IMR-90 (cell line): ENCODE measurements at regions not wholly inside any gene's neighbourhood (a gene's known extent, or its start where the extent isn't known, plus 50 kb on each side); places are given as distances from the start of the nearest gene placed in this dataset.
A peak's percentile ranks its signal among the peaks of the same experiment; 100 is the strongest.

Source experiments
- ATAC-seq: fragments of 200-7000 bp; cut with Tn5 transposase; 2 replicates; pipeline ENCODE4 v1.9.1; 2020; ENCODE audit warnings: low read depth, mild to moderate bottlenecking, moderate library complexity
- BruUV-seq: library from RNA; stranded (reverse); fragments of 400-500 nt; replicated peaks from 2 replicates; lab custom pipeline; 2021; lab: Mats Ljungman, UMichigan
- CTCF ChIA-PET: fragments of 300-600 bp; formaldehyde crosslinking; extraction: SDS; loops from one replicate; lab custom pipeline; 2021; ENCODE audit warnings: antibody characterized with exemption; lab: Yijun Ruan, JAX
- POLR2A ChIA-PET: fragments of 300-600 bp; sonication (Branson Sonifier 250); formaldehyde crosslinking; loops from one replicate; lab custom pipeline; 2022; ENCODE audit warnings: antibody characterized with exemption; ENCODE audit not compliant: unreplicated experiment; lab: Charles Lee
- DNase-seq: peaks from one replicate; pipeline ENCODE4 v3.0.0; 2013
- H2AFZ ChIP-seq: replicated peaks from 2 replicates; pipeline ENCODE3; 2013; ENCODE audit warnings: low read length, mild to moderate bottlenecking; ENCODE audit not compliant: poor library complexity
- H2AK5ac ChIP-seq: 2 replicates; pipeline ENCODE4 v1.6.1; 2013; ENCODE audit warnings: low read depth, low read length, inconsistent platforms
- H2AK9ac ChIP-seq: replicated peaks from 2 replicates; pipeline ENCODE3; 2013; ENCODE audit warnings: mild to moderate bottlenecking, low read depth, low read length, moderate library complexity; ENCODE audit not compliant: poor library complexity
- H2BK120ac ChIP-seq: 2 replicates; pipeline ENCODE4 v1.6.1; 2013; ENCODE audit warnings: low read depth, low read length, inconsistent platforms
- H2BK15ac ChIP-seq: 3 replicates; pipeline ENCODE4 v1.6.1; 2013; ENCODE audit warnings: low read depth, low read length, inconsistent platforms
- H2BK20ac ChIP-seq: 2 replicates; pipeline ENCODE4 v1.6.1; 2013; ENCODE audit warnings: low read depth, mild to moderate bottlenecking, inconsistent platforms, low read length, moderate library complexity
- H2BK5ac ChIP-seq: 2 replicates; pipeline ENCODE4 v1.6.1; 2013; ENCODE audit warnings: mild to moderate bottlenecking, low read depth, low read length, inconsistent platforms; ENCODE audit not compliant: poor library complexity, severe bottlenecking
- H3K14ac ChIP-seq: replicated peaks from 2 replicates; pipeline ENCODE4 v1.6.1; 2013; ENCODE audit warnings: low read depth, low read length, inconsistent platforms
- H3K18ac ChIP-seq: 2 replicates; pipeline ENCODE4 v1.6.1; 2013; ENCODE audit warnings: low read depth, low read length, control low read depth
- H3K23ac ChIP-seq: 2 replicates; pipeline ENCODE4 v1.6.1; 2013; ENCODE audit warnings: low read depth, low read length, inconsistent platforms
- H3K27ac ChIP-seq: 2 replicates; pipeline ENCODE4 v1.5.1; 2013; ENCODE audit warnings: mild to moderate bottlenecking, control low read depth, low read length; ENCODE audit not compliant: insufficient read depth
- H3K27me3 ChIP-seq: 2 replicates; pipeline ENCODE4 v1.6.1; 2013; ENCODE audit warnings: low read length; ENCODE audit not compliant: control insufficient read depth, insufficient read depth
- H3K36me3 ChIP-seq: 2 replicates; pipeline ENCODE4 v1.6.1; 2013; ENCODE audit warnings: low read length, mixed read lengths; ENCODE audit not compliant: control insufficient read depth, insufficient read depth
- H3K4ac ChIP-seq: 2 replicates; pipeline ENCODE4 v1.6.1; 2013; ENCODE audit warnings: low read depth, low read length, inconsistent platforms
- H3K4me1 ChIP-seq: 2 replicates; pipeline ENCODE4 v1.6.1; 2013; ENCODE audit warnings: low read length, mixed read lengths; ENCODE audit not compliant: control insufficient read depth, insufficient read depth
- H3K4me2 ChIP-seq: 2 replicates; pipeline ENCODE4 v1.6.1; 2013; ENCODE audit warnings: low read depth, mild to moderate bottlenecking, control low read depth, low read length, moderate library complexity
- H3K4me3 ChIP-seq: 2 replicates; pipeline ENCODE4 v1.5.1; 2013; ENCODE audit warnings: low read depth, mild to moderate bottlenecking, control low read depth, low read length, moderate library complexity; ENCODE audit not compliant: insufficient read depth
- H3K56ac ChIP-seq: 2 replicates; pipeline ENCODE4 v1.6.1; 2013; ENCODE audit warnings: low read length, inconsistent platforms; ENCODE audit not compliant: insufficient read depth; ENCODE audit errors: extremely low read depth
- H3K79me1 ChIP-seq, 2 experiments: 2 replicates each; pipeline ENCODE4 v1.6.1; 2013; ENCODE audit warnings: low read length in 2 of 2, inconsistent platforms in 1 of 2, low read depth in 1 of 2
- H3K9ac ChIP-seq: 2 replicates; pipeline ENCODE4 v1.6.1; 2013; ENCODE audit warnings: low read depth, low read length, control low read depth
- H3K9me1 ChIP-seq: 2 replicates; pipeline ENCODE4 v1.6.1; 2013; ENCODE audit warnings: low read length, inconsistent platforms; ENCODE audit not compliant: insufficient read depth
- H3K9me3 ChIP-seq: 2 replicates; pipeline ENCODE4 v1.6.1; 2013; ENCODE audit warnings: low read length; ENCODE audit not compliant: control insufficient read depth, insufficient read depth
- H4K20me1 ChIP-seq: 2 replicates; pipeline ENCODE4 v1.6.1; 2013; ENCODE audit warnings: low read length, inconsistent platforms; ENCODE audit not compliant: insufficient read depth
- H4K5ac ChIP-seq: 2 replicates; pipeline ENCODE4 v1.6.1; 2013; ENCODE audit warnings: mild to moderate bottlenecking, low read depth, low read length, control low read depth
- H4K8ac ChIP-seq, 2 experiments: 2 replicates each; pipeline ENCODE4 v1.6.1; 2013; ENCODE audit warnings: low read depth in 2 of 2, low read length in 2 of 2, control low read depth in 1 of 2, inconsistent platforms in 1 of 2
- H4K91ac ChIP-seq: 2 replicates; pipeline ENCODE4 v1.6.1; 2013; ENCODE audit warnings: low read depth, low read length, inconsistent platforms; ENCODE audit not compliant: insufficient read depth
- BHLHE40 ChIP-seq: fragments of 150-350 bp; IDR thresholded peaks from 2 replicates; pipeline ENCODE4 v1.6.1; 2016; ENCODE audit warnings: mild to moderate bottlenecking, low read depth, low read length
- MAFK ChIP-seq: IDR thresholded peaks from 2 replicates; pipeline ENCODE4 v1.6.1; 2012; ENCODE audit warnings: low read depth, low read length, improper control_type of control experiment
- MAZ ChIP-seq: IDR thresholded peaks from 2 replicates; pipeline ENCODE4 v1.6.1; 2012; ENCODE audit warnings: low read depth, mild to moderate bottlenecking, low read length, improper control_type of control experiment, moderate library complexity, borderline replicate concordance
- MXI1 ChIP-seq: IDR thresholded peaks from 2 replicates; pipeline ENCODE4 v1.6.1; 2012; ENCODE audit warnings: low read depth, mild to moderate bottlenecking, low read length, moderate library complexity, borderline replicate concordance
- NFE2L2 ChIP-seq: fragments of 150-350 bp; IDR thresholded peaks from 2 replicates; pipeline ENCODE4 v1.6.1; 2016; ENCODE audit warnings: low read depth, mild to moderate bottlenecking, low read length
- RAD21 ChIP-seq: IDR thresholded peaks from 2 replicates; pipeline ENCODE4 v1.6.1; 2012; ENCODE audit warnings: low read length, improper control_type of control experiment
- WGBS, 2 experiments: methylation state at CpG; one replicate each; pipeline versions ENCODE4 v1.1.5 to v1.1.7; 2013; ENCODE audit warnings: missing lambda C conversion rate in 2 of 2; ENCODE audit not compliant: insufficient read length in 1 of 2; ENCODE audit errors: extremely low coverage in 2 of 2; 5-methylcytosine and 5-hydroxymethylcytosine counted together
- dilution Hi-C: fragments of 300-500 bp; cut with HindIII; formaldehyde crosslinking; loops from one replicate; pipeline ENCODE4 v1.14.3; 2018; ENCODE audit warnings: low sequenced_read_pairs; ENCODE audit not compliant: unreplicated experiment
- in situ Hi-C: fragments of 300-500 bp; cut with MboI; formaldehyde crosslinking; loops from 3 replicates; pipeline ENCODE4 v1.14.3; 2019; ENCODE audit warnings: low sequenced_read_pairs, inconsistent platforms, mixed read lengths
- intact Hi-C: fragments of 100-400 bp; cut with micrococcal nuclease; formaldehyde crosslinking; loops from 2 replicates; pipeline ENCODE4 v1.10.0; 2022
- TF ChIP-seq, protein P1 (sequence below): fragments of 150-350 bp; IDR thresholded peaks from 2 replicates; pipeline ENCODE4 v1.6.1; 2017; ENCODE audit warnings: mild to moderate bottlenecking, antibody characterized with exemption, low read length, low read depth

DNA sequence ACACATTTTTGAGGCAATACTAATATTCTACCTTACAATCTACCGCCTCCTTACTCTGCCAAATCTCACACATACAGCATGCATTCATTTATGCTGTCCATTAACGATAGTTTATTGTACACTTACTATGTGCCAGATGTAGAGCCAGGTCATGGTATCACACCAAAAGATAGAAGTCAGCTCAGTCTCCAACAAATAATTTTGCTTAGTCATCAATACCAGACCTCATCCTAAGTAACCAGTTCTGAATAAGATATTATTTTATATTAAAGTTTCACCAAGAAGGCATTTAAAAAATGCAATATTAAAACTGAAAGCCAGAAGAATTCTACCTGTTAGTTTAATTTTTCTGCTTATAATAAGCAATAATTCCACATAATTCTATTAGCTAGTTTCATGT lies 60.6 kb upstream of the TTC29 start:
- TF ChIP-seq, protein P1, sequence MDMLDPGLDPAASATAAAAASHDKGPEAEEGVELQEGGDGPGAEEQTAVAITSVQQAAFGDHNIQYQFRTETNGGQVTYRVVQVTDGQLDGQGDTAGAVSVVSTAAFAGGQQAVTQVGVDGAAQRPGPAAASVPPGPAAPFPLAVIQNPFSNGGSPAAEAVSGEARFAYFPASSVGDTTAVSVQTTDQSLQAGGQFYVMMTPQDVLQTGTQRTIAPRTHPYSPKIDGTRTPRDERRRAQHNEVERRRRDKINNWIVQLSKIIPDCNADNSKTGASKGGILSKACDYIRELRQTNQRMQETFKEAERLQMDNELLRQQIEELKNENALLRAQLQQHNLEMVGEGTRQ = no peak
- TF ChIP-seq MAZ = no peak
- no peak for TF ChIP-seq MXI1
- TF ChIP-seq MAFK = peak; percentile 96
- no peak for TF ChIP-seq NFE2L2
- TF ChIP-seq RAD21 = no peak
- no peak for TF ChIP-seq BHLHE40
- Histone ChIP-seq H3K18ac (no peak overlapping the region), H3K14ac (no peak overlapping the region), H3K27ac (no peak overlapping the region), H2AK9ac (no peak overlapping the region), H3K23ac (no peak overlapping the region), H3K79me1 (no peaks in the 10 kb centered on the region), H2BK20ac (no peak overlapping the region), H4K20me1 (no peaks in the 10 kb centered on the region), H4K8ac (no peak overlapping the region), H3K27me3 (peaks cover 4% of the 10 kb centered on the region), H2AK5ac (no peak overlapping the region), H2AFZ (no peak overlapping the region), H3K56ac (no peak overlapping the region), H3K36me3 (no peaks in the 10 kb centered on the region), H3K4me3 (no peak overlapping the region), H3K9ac (no peak overlapping the region), H4K5ac (no peak overlapping the region), H3K4ac (no peak overlapping the region), H2BK15ac (no peak overlapping the region), H3K9me1 (no peaks in the 10 kb centered on the region), H3K9me3 (no peaks in the 10 kb centered on the region), H3K4me2 (no peak overlapping the region), H4K91ac (no peak overlapping the region), H3K4me1 (no peaks in the 10 kb centered on the region), H2BK120ac (no peak overlapping the region), H2BK5ac (no peak overlapping the region)
- intact Hi-C loops (no loop called here), in situ Hi-C loops (no loop called here), dilution Hi-C loops (no loop called here)
- no TSS peak for BruUV-seq
- ChIA-PET POLR2A (no interaction called here), CTCF (interaction anchor here (0.9 kb wide), 1 partner anchor 11 kb away, joined by 3 read pairs; no protein-coding TSS in a partner anchor)
- no peak for DNase-seq
- no CpG with 5 or more reads among the region's 2 CpGs for WGBS, 2 experiments
- no peak for ATAC-seq
